SK-N-SH (cell line): ENCODE measurements at regions not wholly inside any gene's neighbourhood (a gene's known extent, or its start where the extent isn't known, plus 50 kb on each side); places are given as distances from the start of the nearest gene placed in this dataset.

Experiments used
- CTCF ChIP-seq: fragments of 200-600 bp; sonication (generic); IDR thresholded peaks from 2 replicates; pipeline ENCODE4 v1.6.1; 2017; ENCODE audit warnings: antibody characterized with exemption, mild to moderate bottlenecking, moderate library complexity
- GABPA ChIP-seq: IDR thresholded peaks from 2 replicates; pipeline ENCODE4 v1.4.0; 2012; ENCODE audit warnings: low read depth, mild to moderate bottlenecking
- RFX5 ChIP-seq: IDR thresholded peaks from 2 replicates; pipeline ENCODE4 v1.6.1; 2012; ENCODE audit warnings: mild to moderate bottlenecking, improper control_type of control experiment, low read length
- TCF12 ChIP-seq: IDR thresholded peaks from 2 replicates; pipeline ENCODE4 v1.4.0; 2012

- no peak for TF ChIP-seq TCF12
- no peak for TF ChIP-seq CTCF
- TF ChIP-seq GABPA: no peak
- TF ChIP-seq RFX5: no peak
Measured at GRCh38 chr7:25946181-25946580, 205.8 kb upstream of the NFE2L3 start.
